HEK293 (cell line): ENCODE measurements at regions not wholly inside any gene's neighbourhood (a gene's known extent, or its start where the extent isn't known, plus 50 kb on each side); places are given as distances from the start of the nearest gene placed in this dataset.

ENCODE experiments used
- IKZF3 ChIP-seq: fragments of 450-650 bp; IDR thresholded peaks from 2 replicates; pipeline ENCODE4 v1.5.0; 2018; ENCODE audit warnings: missing biosample characterization, mild to moderate bottlenecking, missing genetic modification characterization, moderate library complexity
- KLF16 ChIP-seq: fragments of 450-650 bp; formaldehyde crosslinking; IDR thresholded peaks from 2 replicates; pipeline ENCODE4 v1.5.1; 2017; ENCODE audit warnings: missing biosample characterization, missing genetic modification characterization
- PBX3 ChIP-seq: sonication (generic); formaldehyde crosslinking; IDR thresholded peaks from 2 replicates; pipeline ENCODE4 v1.8.1; 2022; ENCODE audit warnings: mild to moderate bottlenecking, moderate library complexity, missing genetic modification reagents
- SALL2 ChIP-seq: fragments of 450-650 bp; formaldehyde crosslinking; IDR thresholded peaks from 2 replicates; pipeline ENCODE4 v1.5.0; 2017; ENCODE audit warnings: missing biosample characterization, mild to moderate bottlenecking, missing genetic modification characterization, borderline replicate concordance
- SP2 ChIP-seq: fragments of 450-650 bp; formaldehyde crosslinking; IDR thresholded peaks from 2 replicates; pipeline ENCODE4 v1.5.1; 2016; ENCODE audit warnings: missing biosample characterization, missing genetic modification characterization
- TCF7L2 ChIP-seq: IDR thresholded peaks from 2 replicates; pipeline ENCODE4 v1.6.1; 2011; ENCODE audit warnings: low read depth, mild to moderate bottlenecking, inconsistent platforms, low read length, moderate library complexity, borderline replicate concordance
- YY1 ChIP-seq: fragments of 450-650 bp; formaldehyde crosslinking; IDR thresholded peaks from 2 replicates; pipeline ENCODE4 v1.5.1; 2018; ENCODE audit warnings: missing biosample characterization, missing genetic modification characterization
- ZFP69B ChIP-seq: fragments of 450-650 bp; formaldehyde crosslinking; IDR thresholded peaks from 2 replicates; pipeline ENCODE4 v1.5.1; 2016; ENCODE audit warnings: missing biosample characterization, missing genetic modification characterization
- ZNF138 ChIP-seq: fragments of 450-650 bp; formaldehyde crosslinking; IDR thresholded peaks from 2 replicates; pipeline ENCODE4 v1.5.1; 2016; ENCODE audit warnings: missing biosample characterization, missing genetic modification characterization, borderline replicate concordance
- ZNF302 ChIP-seq: fragments of 450-650 bp; formaldehyde crosslinking; IDR thresholded peaks from 2 replicates; pipeline ENCODE4 v1.5.1; 2016; ENCODE audit warnings: missing biosample characterization, missing genetic modification characterization, low read depth
- ZNF423 ChIP-seq: fragments of 450-650 bp; formaldehyde crosslinking; IDR thresholded peaks from 2 replicates; pipeline ENCODE4 v1.5.1; 2016; ENCODE audit warnings: missing biosample characterization, missing genetic modification characterization
- ZNF555 ChIP-seq: fragments of 450-650 bp; formaldehyde crosslinking; conservative IDR thresholded peaks from 2 replicates; pipeline ENCODE4 v1.5.1; 2017; ENCODE audit warnings: missing biosample characterization, mild to moderate bottlenecking, missing genetic modification characterization, inconsistent platforms
- TF ChIP-seq, protein P1 (sequence below): fragments of 450-650 bp; formaldehyde crosslinking; IDR thresholded peaks from 2 replicates; pipeline ENCODE4 v1.5.1; 2016; ENCODE audit warnings: missing biosample characterization, missing genetic modification characterization

DNA sequence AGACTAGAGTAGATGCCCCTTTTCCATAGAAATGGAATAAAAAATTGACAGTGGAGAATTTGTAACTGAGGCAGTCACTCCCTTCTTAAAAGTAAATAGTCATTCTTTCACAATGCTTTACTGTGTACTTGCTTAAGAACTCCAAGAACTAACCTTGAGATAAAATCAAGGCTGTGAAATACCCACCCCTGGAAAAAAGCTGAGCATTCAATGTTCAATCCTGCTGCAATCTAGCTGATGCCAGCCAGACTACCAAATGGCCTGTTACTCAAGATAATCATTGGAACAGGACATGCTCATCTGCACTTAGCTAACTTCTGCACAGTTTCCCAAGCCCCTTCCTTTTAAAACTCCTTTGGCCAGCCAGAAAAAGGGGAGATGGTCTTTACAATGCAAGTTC, 367.4 kb upstream of the GULP1 start:
- TF ChIP-seq PBX3 (CRISPR knock-in tag) = no peak
- TF ChIP-seq SP2 (tag by site-specific recombination) = no peak
- TF ChIP-seq, protein P1, sequence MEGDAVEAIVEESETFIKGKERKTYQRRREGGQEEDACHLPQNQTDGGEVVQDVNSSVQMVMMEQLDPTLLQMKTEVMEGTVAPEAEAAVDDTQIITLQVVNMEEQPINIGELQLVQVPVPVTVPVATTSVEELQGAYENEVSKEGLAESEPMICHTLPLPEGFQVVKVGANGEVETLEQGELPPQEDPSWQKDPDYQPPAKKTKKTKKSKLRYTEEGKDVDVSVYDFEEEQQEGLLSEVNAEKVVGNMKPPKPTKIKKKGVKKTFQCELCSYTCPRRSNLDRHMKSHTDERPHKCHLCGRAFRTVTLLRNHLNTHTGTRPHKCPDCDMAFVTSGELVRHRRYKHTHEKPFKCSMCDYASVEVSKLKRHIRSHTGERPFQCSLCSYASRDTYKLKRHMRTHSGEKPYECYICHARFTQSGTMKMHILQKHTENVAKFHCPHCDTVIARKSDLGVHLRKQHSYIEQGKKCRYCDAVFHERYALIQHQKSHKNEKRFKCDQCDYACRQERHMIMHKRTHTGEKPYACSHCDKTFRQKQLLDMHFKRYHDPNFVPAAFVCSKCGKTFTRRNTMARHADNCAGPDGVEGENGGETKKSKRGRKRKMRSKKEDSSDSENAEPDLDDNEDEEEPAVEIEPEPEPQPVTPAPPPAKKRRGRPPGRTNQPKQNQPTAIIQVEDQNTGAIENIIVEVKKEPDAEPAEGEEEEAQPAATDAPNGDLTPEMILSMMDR (tag by site-specific recombination) = no peak
- TF ChIP-seq KLF16 = no peak
- TF ChIP-seq ZNF555 (tag by site-specific recombination) = no peak
- TF ChIP-seq SALL2 = no peak
- TF ChIP-seq YY1 (tag by site-specific recombination) = no peak
- TF ChIP-seq IKZF3 (tag by site-specific recombination) = no peak
- TF ChIP-seq ZNF423 (tag by site-specific recombination) = no peak
- no peak for TF ChIP-seq ZNF302 (tag by site-specific recombination)
- no peak for TF ChIP-seq ZNF138
- TF ChIP-seq TCF7L2 = no peak
- TF ChIP-seq ZFP69B (tag by site-specific recombination) = no peak
